Endometrial microvascular endothelial cells (primary cell): ENCODE measurements at regions not wholly inside any gene's neighbourhood (a gene's known extent, or its start where the extent isn't known, plus 50 kb on each side); places are given as distances from the start of the nearest gene placed in this dataset.
"Not testable (repeated sequence)": the region's sequence is repeated elsewhere in the genome, so short reads cannot be mapped to it uniquely, and the experiment has no call there.

ENCODE experiments used
- in situ Hi-C: cut with HindIII; loops from 2 replicates; pipeline ENCODE4 v1.10.0; 2017; ENCODE audit warnings: low sequenced_read_pairs, low pct_unique_long_range_greater_than_20kb; ENCODE audit errors: inconsistent ontology term

DNA sequence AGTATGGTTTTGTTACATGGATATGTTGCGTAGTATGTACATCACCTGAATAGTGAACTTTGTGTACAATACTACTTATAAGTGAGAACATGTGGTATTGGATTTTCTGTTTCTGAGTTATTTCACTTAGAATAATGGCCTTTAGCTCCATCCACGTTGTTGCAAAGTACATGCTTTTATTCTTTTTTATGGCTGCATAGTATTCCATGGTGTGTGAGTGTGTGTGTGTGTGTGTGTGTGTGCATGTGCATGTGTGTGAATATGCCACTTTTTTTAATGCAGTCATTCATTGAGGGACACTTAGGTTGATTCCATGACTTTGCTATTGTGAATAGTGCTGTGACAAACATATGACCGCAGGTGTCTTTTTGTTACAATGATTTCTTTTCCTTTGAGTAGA, 147.8 kb downstream of the LEPR start:
- in situ Hi-C loops: no loop called here

GRCh38 chr1:65572701-65573421, 152.4 kb downstream of the LEPR start:
- in situ Hi-C loops: no loop called here

GRCh38 chr1:65577278-65577677, 156.8 kb downstream of the LEPR start:
- in situ Hi-C loops: no loop called here

DNA sequence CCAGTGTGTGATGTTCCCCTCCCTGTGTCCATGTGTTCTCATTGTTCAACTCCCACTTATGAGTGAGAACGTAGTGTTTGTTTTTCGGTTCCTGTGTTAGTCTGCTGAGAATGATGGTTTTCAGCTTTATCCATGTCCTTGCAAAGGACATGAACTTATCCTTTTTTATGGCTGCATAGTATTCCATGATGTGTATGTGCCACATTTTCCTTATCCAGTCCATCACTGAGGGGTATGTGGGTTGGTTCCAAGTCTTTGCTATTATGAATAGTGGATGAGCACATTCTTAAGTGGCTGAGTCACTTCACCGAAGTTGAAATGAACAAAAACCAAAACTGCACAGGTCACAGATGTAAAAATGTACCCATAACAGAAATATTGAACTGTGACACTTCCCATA, 157.5 kb downstream of the LEPR start:
- in situ Hi-C loops: not testable (repeated sequence)

DNA sequence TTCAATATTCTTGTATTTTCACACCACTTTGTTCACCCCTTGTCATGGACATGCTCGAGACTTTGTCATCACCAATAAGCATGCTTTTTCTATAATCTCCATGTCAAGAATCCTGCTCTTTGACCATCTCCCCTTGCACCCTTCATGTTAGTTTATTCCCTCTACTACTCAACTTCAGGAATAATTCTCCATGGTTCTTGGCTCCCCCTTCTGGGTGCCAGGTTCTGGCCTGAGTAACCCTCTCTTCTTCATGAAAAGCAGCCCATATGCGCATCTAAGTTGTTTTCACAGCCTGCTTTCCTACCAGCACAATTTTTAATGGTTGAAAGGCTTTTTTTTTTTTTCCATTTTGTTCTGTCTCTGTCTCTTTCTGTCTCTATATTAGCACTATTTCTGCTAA, 160.7 kb downstream of the LEPR start:
- in situ Hi-C loops: no loop called here

DNA sequence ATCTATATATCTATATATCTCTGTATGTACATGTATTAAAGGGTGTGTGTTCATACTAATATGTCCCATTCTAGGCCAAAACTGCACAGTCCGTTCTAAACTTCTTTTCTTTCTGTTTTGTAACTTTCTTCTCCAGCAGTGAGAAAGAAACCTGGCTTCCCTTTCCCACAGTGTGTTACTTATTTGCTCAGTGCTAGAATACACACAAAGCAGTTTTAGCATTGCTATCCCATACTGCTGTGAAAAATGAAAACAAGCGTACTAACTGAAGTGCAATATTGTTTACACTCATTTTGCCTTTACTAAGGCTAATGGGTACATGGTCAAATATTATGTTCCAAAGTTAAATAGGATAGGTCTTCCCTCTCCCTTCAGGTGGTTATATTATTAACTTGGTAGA, 163.9 kb downstream of the LEPR start:
- in situ Hi-C loops: no loop called here

- in situ Hi-C loops: no loop called here
Observed at GRCh38 chr1:65590279-65590678, 169.8 kb downstream of the LEPR start.

GRCh38 chr1:65593516-65593915, 173.0 kb downstream of the LEPR start:
- in situ Hi-C loops: no loop called here

GRCh38 chr1:65595724-65596123, 175.3 kb downstream of the LEPR start:
- in situ Hi-C loops: no loop called here

- in situ Hi-C loops: no loop called here
Observed at GRCh38 chr1:65596768-65597167, 176.3 kb downstream of the LEPR start.

DNA sequence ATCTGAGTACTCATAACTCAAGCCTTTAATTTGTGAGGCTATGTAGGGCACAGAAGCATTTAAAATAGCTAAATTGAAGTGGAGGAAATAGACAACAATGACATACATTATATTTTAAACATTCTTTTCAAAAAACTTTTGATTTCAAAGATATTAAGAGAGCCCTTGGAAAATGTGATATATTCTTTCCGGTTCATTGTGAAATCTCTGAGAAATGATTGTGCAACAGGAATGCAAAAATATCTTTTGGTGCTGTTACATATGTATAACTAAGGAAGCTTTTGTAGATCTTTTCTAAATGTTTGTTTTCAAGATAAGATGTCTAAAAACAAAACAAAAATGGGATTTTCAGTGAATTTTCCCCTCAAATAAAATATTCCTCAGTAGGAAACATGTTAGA, 185.2 kb downstream of the LEPR start:
- in situ Hi-C loops: no loop called here

DNA sequence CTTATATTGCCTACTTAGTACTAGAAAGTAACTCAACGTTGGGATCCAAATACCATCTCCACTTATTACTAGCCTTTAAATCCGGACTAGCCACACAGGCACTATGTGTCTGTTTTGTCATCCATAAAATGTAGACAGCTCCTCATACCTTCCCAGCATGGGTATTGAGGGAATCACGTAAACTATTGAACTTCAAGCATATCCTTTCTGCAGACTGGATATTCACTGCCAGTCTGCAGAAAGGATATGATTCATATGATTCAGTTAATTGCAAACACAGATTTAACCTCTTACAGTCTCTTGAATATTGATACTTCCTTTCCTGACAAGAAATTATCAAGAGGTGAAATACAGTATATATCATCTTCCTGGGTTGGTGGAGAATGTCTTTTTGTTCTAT, 186.0 kb downstream of the LEPR start:
- in situ Hi-C loops: no loop called here

DNA sequence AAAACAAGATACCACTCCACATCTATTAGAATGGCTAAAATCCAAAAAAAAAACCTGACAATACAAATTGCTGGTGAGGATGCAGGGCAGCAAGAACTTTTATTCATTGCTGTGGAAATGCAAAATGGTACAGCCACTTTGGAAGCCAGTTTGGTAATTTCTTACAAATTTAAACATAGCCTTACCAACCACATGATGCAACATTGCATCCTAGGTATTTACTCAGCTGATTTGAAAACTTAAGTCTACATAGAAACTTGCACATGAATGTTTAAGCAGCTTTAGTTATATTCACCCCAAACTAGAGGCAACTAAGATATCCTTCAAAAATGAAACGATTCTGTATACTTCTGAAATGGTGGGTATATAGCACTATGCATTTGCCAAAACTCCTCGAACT, 178.8 kb upstream of the PDE4B start:
- in situ Hi-C loops: no loop called here

- in situ Hi-C loops: no loop called here
Observed at GRCh38 chr1:65615859-65616258, 176.8 kb upstream of the PDE4B start.

DNA sequence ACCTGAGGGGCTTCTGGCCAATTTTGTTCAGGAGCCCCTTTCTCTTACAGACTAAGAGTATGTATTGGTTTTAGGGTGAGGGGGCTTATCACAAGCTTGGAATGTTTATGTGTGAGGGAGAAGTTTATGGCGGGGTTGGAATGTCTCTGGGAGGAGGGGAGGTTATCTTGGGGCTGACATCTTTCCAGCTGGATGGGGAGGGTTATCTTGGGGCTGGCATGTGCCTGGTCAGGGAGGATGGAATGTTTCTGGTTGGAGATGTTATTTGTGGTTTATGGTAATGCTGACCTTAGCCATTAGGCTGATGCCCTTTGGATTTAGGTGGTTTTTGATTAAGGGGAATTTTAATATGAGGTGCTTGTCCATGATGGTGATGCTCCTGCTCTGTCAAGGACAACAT, 171.0 kb upstream of the PDE4B start:
- in situ Hi-C loops: not testable (repeated sequence)

- in situ Hi-C loops: no loop called here
Observed at GRCh38 chr1:65623895-65624294, 168.8 kb upstream of the PDE4B start.

GRCh38 chr1:65625528-65625927, 167.2 kb upstream of the PDE4B start:
- in situ Hi-C loops: no loop called here

DNA sequence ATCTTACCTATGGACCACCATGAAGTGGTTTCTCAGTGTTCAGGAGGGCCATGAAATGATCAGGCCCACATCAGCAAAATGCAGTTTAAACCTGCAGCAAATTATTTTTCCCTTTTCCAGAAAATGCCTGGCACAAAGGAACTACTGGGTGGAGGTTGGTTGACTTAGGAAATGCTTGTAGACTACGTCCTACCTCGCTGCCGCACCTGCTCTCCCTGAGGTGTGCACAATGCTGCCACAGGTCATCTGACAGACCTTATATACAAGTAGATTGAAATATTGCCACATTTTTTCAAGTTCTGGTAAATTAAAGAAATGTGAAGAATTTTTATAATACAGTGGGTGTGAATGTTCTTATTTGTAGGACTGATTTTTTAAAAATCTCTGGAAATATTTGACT, 166.7 kb upstream of the PDE4B start:
- in situ Hi-C loops: no loop called here

DNA sequence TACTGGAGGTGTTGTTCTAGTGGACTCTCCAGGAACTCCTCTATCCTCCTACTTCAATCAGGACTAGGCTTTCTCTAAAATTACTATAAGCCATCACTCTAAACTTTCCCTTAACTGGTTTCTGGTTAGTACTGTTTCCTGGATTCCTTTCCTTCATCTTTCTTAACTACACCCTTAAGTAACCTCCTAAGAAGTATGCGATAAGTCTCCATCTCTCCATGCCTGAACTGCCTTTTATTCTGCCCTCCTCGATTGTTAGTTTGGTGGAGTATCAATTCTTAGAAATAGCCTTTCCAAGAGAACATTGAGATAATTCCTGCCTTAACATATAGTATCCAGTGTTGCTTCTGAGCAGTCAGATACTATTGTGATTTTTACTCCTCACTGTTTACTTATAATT, 162.9 kb upstream of the PDE4B start:
- in situ Hi-C loops: no loop called here

GRCh38 chr1:65630855-65631254, 161.8 kb upstream of the PDE4B start:
- in situ Hi-C loops: no loop called here

GRCh38 chr1:65632235-65632634, 160.5 kb upstream of the PDE4B start:
- in situ Hi-C loops: no loop called here
